Fibroblast of mammary gland (primary cell): ENCODE measurements at regions not wholly inside any gene's neighbourhood (a gene's known extent, or its start where the extent isn't known, plus 50 kb on each side); places are given as distances from the start of the nearest gene placed in this dataset.
"Not testable (repeated sequence)": the region's sequence is repeated elsewhere in the genome, so short reads cannot be mapped to it uniquely, and the experiment has no call there.

Experiments used
- DNase-seq: peaks from one replicate; pipeline ENCODE4 v3.0.0-alpha.2; 2010; ENCODE audit warnings: low read depth
- H3K4me3 ChIP-seq: 2 replicates; pipeline ENCODE4 v1.5.1; 2011; ENCODE audit warnings: low read depth, mild to moderate bottlenecking, low read length, moderate library complexity; ENCODE audit not compliant: control insufficient read depth
- CTCF ChIP-seq: conservative IDR thresholded peaks from 2 replicates; pipeline ENCODE4 v1.5.1; 2011; ENCODE audit warnings: low read depth, low read length, inconsistent platforms; ENCODE audit not compliant: control insufficient read depth, insufficient read depth

GRCh38 chrX:83416273-83416672 is 91.8 kb upstream of the POU3F4 start:
- no peak overlapping the region for H3K4me3 ChIP-seq
- peak; percentile 0 for DNase-seq
- TF ChIP-seq CTCF = peak; percentile 18

GRCh38 chrX:83419030-83419792 is 88.9 kb upstream of the POU3F4 start:
- H3K4me3 ChIP-seq = no peak overlapping the region
- TF ChIP-seq CTCF = no peak
- DNase-seq = no peak

- H3K4me3 ChIP-seq = no peak overlapping the region
- DNase-seq = no peak
- no peak for TF ChIP-seq CTCF
Measured at GRCh38 chrX:83422836-83423235, 85.3 kb upstream of the POU3F4 start.

- not testable (repeated sequence) for DNase-seq, H3K4me3 ChIP-seq
Measured at GRCh38 chrX:83442552-83442951, 65.5 kb upstream of the POU3F4 start.

- no peak for TF ChIP-seq CTCF
- no peak for DNase-seq
- H3K4me3 ChIP-seq = no peak overlapping the region
Measured at GRCh38 chrX:83446355-83446754, 61.7 kb upstream of the POU3F4 start.
